ENCODE measurements at regions not wholly inside any gene's neighbourhood (a gene's known extent, or its start where the extent isn't known, plus 50 kb on each side); places are given as distances from the start of the nearest gene placed in this dataset.

DNA sequence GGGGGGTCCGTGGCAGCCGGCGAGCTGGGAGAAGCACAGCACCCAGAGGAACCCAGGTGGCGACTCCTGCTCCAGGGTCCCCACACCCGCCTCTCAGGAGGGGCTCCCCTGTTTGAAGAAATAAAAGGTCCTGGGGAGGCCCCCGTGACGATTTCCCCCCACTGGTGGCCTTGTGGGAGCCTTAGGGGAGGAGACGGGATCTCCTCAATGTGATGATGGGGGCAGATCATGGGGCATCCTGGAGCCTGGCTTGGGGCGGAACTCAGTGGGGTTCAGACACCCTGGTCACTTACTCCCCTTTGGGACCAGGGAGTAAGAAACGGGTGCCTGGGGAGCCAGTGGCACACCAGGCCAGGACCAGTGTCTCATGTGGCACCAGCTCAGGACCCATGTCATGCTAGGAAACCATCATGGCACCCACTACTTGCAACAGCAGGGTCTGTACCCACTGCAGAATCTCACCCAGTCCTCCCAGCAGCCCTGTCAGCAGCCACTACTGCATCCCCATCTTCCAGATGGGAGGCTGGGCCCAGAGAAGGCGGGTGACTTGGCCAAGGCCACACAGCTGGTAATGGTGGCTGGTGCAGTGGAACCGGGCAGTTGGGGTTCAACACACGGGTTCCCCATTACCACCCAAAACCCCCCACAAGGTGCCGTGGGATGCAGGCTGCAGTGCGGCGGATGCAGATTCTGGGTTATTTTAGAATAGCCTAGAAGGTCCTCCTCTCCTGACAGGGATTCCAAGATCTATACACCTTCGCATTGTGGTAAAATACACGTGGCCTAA, 130.7 kb downstream of the CTTN start:
- TF ChIP-seq POLR2A (IDR thresholded peaks at IDR 0.05; ENCODE audit: extremely low read depth, insufficient read length) (no peak), MYC (IDR thresholded peaks at IDR 0.05; ENCODE audit: low read depth, low read length) (no peak)
- DNase-seq (ENCODE audit: low read depth): no peak
- no peak overlapping the region for H3K4me3 ChIP-seq (ENCODE audit: low read depth, low read length)

DNA sequence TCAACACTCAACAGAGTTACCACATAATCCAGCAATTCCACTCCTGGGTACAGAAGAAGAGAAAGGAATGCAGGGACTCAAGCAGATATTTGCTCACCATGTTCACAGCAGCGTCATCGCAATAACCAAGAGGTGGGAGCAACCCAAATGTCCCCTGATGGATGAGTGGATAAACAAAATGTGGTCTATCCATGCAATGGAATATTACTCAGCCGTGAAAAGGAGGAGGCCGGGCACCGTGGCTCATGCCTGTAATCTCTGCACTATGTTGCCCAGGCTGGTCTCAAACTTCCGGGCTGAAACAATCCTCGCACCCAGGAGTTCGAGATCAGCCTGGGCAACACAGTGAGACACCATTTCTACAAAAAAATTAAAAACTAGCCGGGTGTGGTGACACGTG, 131.7 kb downstream of the CTTN start:
- TF ChIP-seq, protein P1, sequence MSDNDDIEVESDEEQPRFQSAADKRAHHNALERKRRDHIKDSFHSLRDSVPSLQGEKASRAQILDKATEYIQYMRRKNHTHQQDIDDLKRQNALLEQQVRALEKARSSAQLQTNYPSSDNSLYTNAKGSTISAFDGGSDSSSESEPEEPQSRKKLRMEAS (IDR thresholded peaks at IDR 0.05; ENCODE audit: low read depth, low read length): no peak
- TF ChIP-seq, protein P2, sequence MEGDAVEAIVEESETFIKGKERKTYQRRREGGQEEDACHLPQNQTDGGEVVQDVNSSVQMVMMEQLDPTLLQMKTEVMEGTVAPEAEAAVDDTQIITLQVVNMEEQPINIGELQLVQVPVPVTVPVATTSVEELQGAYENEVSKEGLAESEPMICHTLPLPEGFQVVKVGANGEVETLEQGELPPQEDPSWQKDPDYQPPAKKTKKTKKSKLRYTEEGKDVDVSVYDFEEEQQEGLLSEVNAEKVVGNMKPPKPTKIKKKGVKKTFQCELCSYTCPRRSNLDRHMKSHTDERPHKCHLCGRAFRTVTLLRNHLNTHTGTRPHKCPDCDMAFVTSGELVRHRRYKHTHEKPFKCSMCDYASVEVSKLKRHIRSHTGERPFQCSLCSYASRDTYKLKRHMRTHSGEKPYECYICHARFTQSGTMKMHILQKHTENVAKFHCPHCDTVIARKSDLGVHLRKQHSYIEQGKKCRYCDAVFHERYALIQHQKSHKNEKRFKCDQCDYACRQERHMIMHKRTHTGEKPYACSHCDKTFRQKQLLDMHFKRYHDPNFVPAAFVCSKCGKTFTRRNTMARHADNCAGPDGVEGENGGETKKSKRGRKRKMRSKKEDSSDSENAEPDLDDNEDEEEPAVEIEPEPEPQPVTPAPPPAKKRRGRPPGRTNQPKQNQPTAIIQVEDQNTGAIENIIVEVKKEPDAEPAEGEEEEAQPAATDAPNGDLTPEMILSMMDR (IDR thresholded peaks at IDR 0.05; ENCODE audit: low read depth, low read length): no peak
- TF ChIP-seq MYC (IDR thresholded peaks at IDR 0.05; ENCODE audit: low read depth, low read length) (no peak), POLR2A (IDR thresholded peaks at IDR 0.05; ENCODE audit: extremely low read depth, insufficient read length) (no peak)
- no peak overlapping the region for H3K4me3 ChIP-seq (ENCODE audit: low read depth, low read length)
- DNase-seq (ENCODE audit: low read depth): no peak

DNA sequence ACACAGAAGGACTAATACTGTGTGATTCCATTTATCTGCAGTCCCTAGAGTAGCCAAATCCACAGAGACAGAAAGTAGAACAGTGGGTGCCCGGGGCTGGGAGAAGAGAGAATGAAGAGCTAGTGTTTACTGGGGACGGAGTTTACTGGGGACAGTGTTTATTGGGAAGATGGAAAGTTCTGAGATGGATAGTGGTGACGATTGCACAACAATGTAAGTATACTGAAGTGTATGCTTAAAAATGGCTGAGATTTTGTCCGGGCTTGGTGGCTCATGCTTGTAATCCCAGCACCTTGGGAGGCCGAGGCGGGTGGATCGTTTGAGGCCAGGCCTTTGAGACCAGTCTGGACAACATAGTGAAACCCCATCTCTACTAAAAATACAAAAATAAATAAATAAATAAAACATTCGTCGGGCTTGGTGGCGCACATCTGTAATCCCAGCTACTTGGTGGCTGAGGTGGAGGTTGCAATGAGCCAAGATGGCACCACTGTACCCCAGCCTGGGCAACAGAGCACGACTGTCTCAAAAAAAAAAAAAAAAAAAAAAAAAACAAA, 132.4 kb downstream of the CTTN start:
- H3K4me3 ChIP-seq (ENCODE audit: low read depth, low read length): no peak overlapping the region
- no peak for DNase-seq (ENCODE audit: low read depth)
- TF ChIP-seq, protein P2 (IDR thresholded peaks at IDR 0.05; ENCODE audit: low read depth, low read length): no peak
- TF ChIP-seq POLR2A (IDR thresholded peaks at IDR 0.05; ENCODE audit: extremely low read depth, insufficient read length) (no peak), MYC (IDR thresholded peaks at IDR 0.05; ENCODE audit: low read depth, low read length) (no peak)
- TF ChIP-seq, protein P1 (IDR thresholded peaks at IDR 0.05; ENCODE audit: low read depth, low read length): no peak

DNA sequence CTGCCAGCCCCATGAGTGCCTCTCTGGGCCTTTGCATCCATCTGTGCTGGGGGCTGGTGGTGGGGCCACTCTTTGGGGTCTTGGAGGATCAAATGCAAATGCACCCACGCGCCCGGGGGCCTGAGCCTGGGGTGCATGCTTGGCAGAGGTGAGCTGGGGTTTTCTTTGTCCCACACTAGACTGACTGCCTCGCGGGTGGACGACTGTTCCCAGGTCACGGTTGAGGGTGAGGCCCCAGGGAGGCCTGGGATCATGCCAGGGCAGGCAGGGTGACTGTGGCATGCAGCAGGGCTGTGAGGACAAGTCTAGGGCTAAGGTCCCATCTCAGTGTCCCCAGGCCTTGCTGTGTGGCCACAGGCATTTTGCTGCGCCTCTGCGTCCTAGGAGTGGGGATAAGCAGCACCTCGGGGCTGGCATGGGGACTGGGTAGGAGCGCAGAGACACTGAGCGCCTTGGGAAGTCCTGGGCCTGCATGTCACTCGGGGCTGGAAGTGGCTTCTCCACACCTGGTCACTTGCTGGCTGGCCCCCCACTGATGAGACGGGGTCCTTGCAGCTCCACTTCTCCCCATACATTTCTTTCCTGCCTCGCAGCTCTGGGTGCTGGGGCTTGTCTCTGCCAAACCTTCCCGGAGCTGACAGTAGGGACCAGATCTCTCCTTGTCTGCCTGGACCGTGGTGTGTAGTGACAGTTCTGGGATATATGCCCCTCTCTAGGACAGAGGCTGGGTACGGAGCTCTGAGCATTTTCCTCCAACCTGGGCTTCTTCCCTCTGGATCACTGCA, 133.1 kb downstream of the CTTN start:
- no peak for DNase-seq (ENCODE audit: low read depth)
- no peak for TF ChIP-seq MYC (IDR thresholded peaks at IDR 0.05; ENCODE audit: low read depth, low read length)
- no peak for TF ChIP-seq POLR2A (IDR thresholded peaks at IDR 0.05; ENCODE audit: extremely low read depth, insufficient read length)
- TF ChIP-seq, protein P2 (IDR thresholded peaks at IDR 0.05; ENCODE audit: low read depth, low read length): no peak
- TF ChIP-seq, protein P1 (IDR thresholded peaks at IDR 0.05; ENCODE audit: low read depth, low read length): no peak
- no peak overlapping the region for H3K4me3 ChIP-seq (ENCODE audit: low read depth, low read length)

DNA sequence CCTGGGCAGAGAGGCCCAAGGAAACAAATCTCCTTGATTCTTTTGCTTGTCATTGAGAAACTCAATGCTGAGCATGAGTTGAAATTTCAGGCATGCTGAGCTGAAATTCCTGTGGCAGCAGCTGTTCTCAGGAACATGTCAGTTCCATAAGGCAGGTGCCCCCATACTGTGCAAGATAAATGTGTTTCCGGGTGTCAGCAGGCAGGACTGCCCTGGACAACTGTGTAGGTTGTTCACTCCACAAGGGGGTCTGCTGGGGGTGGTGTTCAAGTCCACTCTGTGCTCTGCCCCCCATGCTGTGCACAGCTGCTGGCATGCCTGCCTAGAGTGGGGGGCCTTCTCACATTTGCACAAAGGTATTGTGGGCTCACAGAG, 133.7 kb downstream of the CTTN start:
- DNase-seq (ENCODE audit: low read depth): no peak
- no peak overlapping the region for H3K4me3 ChIP-seq (ENCODE audit: low read depth, low read length)
- TF ChIP-seq POLR2A (IDR thresholded peaks at IDR 0.05; ENCODE audit: extremely low read depth, insufficient read length) (no peak), MYC (IDR thresholded peaks at IDR 0.05; ENCODE audit: low read depth, low read length) (no peak)
- TF ChIP-seq, protein P2 (IDR thresholded peaks at IDR 0.05; ENCODE audit: low read depth, low read length): no peak

DNA sequence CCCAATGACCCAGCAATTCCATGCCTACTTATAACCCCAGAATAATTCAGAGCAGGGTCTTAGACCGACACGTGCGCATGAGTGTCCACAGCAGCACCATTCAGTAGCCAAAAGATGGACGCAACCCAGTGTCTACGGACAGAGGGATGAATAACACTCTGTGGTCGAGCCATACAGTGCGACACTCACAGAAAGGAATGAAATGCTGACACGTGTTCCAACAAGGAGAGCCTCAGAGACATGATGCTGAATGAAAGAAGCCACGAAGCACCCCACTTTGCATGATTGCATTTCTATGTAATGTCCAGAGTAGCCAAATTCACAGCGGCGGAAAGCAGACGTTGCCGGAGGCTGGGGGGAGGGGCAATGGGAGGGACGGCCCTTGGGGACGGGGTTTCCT, 134.4 kb downstream of the CTTN start:
- TF ChIP-seq, protein P2 (IDR thresholded peaks at IDR 0.05; ENCODE audit: low read depth, low read length): no peak
- TF ChIP-seq, protein P1 (IDR thresholded peaks at IDR 0.05; ENCODE audit: low read depth, low read length): no peak
- TF ChIP-seq POLR2A (IDR thresholded peaks at IDR 0.05; ENCODE audit: extremely low read depth, insufficient read length) (no peak), MYC (IDR thresholded peaks at IDR 0.05; ENCODE audit: low read depth, low read length) (no peak)
- H3K4me3 ChIP-seq (ENCODE audit: low read depth, low read length): no peak overlapping the region
- no peak for DNase-seq (ENCODE audit: low read depth)

Measured in NB4 (cell line).